ENCODE measurements at regions not wholly inside any gene's neighbourhood (a gene's known extent, or its start where the extent isn't known, plus 50 kb on each side); places are given as distances from the start of the nearest gene placed in this dataset.

GRCh38 chr6:146912730-146913685 is 291.2 kb upstream of the STXBP5 start:
- DNase-seq = no peak
- intact Hi-C loops (cut with DNase I) = no loop called here
- H3K36me3 ChIP-seq = no peaks in the 10 kb centered on the region
- H3K4me3 ChIP-seq = peak overlapping the region in 1 of 4 donors; percentile 30
- no peaks in the 10 kb centered on the region for H3K27me3 ChIP-seq
- 49 to 52% methylated on average over 5 to 7 of the region's 7 CpGs for WGBS, 2 donors
- no peaks in the 10 kb centered on the region for H3K9me3 ChIP-seq
- no peak for TF ChIP-seq CTCF (IDR thresholded peaks at IDR 0.05)
- peak overlapping the region; percentile 53 to 89 (median 76) for H3K27ac ChIP-seq
- H3K4me1 ChIP-seq = peaks cover 8 to 48% (median 15%) of the 10 kb centered on the region in 3 donors

- TF ChIP-seq CTCF (IDR thresholded peaks at IDR 0.05) (no peak), POLR2A (IDR thresholded peaks at IDR 0.05) (no peak)
- no peak for DNase-seq
- WGBS, 2 donors = 16 to 17% methylated on average over 15 of the region's 15 CpGs
- H3K36me3 ChIP-seq = no peaks in the 10 kb centered on the region
- intact Hi-C loops (cut with DNase I) = no loop called here
- peak overlapping the region; percentile 68 to 89 (median 80) for H3K27ac ChIP-seq
- H3K27me3 ChIP-seq = no peaks in the 10 kb centered on the region
- peak overlapping the region in 3 of 4 donors; percentile 30 to 42 (median 31) for H3K4me3 ChIP-seq
- peaks cover 8 to 48% (median 15%) of the 10 kb centered on the region in 3 donors for H3K4me1 ChIP-seq
- no peaks in the 10 kb centered on the region for H3K9me3 ChIP-seq
Observed at GRCh38 chr6:146913842-146914488, 290.3 kb upstream of the STXBP5 start.

- H3K9me3 ChIP-seq = no peaks in the 10 kb centered on the region
- H3K27ac ChIP-seq = peak overlapping the region; percentile 68 to 89 (median 80)
- H3K4me1 ChIP-seq = peaks cover 8 to 48% (median 15%) of the 10 kb centered on the region in 3 donors
- no peaks in the 10 kb centered on the region for H3K36me3 ChIP-seq
- no peak for DNase-seq
- TF ChIP-seq POLR2A (IDR thresholded peaks at IDR 0.05) (no peak), CTCF (IDR thresholded peaks at IDR 0.05) (no peak)
- H3K4me3 ChIP-seq = peak overlapping the region; percentile 9 to 42 (median 30)
- 18 to 41% methylated on average over 8 of the region's 8 CpGs for WGBS, 2 donors
- intact Hi-C loops (cut with DNase I) = no loop called here
- H3K27me3 ChIP-seq = no peaks in the 10 kb centered on the region
Observed at GRCh38 chr6:146914489-146915483, 289.4 kb upstream of the STXBP5 start.

GRCh38 chr6:146915671-146916127 is 288.5 kb upstream of the STXBP5 start:
- Histone ChIP-seq H3K27ac (peak overlapping the region in 3 of 4 donors; percentile 68 to 89 (median 83)), H3K4me1 (peaks cover 8 to 45% (median 15%) of the 10 kb centered on the region in 3 donors), H3K9me3 (no peaks in the 10 kb centered on the region), H3K27me3 (no peaks in the 10 kb centered on the region), H3K36me3 (no peaks in the 10 kb centered on the region), H3K4me3 (peak overlapping the region in 3 of 4 donors; percentile 9 to 31 (median 30))
- intact Hi-C loops (cut with DNase I) = no loop called here
- TF ChIP-seq POLR2A (IDR thresholded peaks at IDR 0.05) (no peak), CTCF (IDR thresholded peaks at IDR 0.05) (no peak)
- DNase-seq = no peak

All from esophagus squamous epithelium (tissue), 5 donors.